ENCODE measurements at regions not wholly inside any gene's neighbourhood (a gene's known extent, or its start where the extent isn't known, plus 50 kb on each side); places are given as distances from the start of the nearest gene placed in this dataset.

DNA sequence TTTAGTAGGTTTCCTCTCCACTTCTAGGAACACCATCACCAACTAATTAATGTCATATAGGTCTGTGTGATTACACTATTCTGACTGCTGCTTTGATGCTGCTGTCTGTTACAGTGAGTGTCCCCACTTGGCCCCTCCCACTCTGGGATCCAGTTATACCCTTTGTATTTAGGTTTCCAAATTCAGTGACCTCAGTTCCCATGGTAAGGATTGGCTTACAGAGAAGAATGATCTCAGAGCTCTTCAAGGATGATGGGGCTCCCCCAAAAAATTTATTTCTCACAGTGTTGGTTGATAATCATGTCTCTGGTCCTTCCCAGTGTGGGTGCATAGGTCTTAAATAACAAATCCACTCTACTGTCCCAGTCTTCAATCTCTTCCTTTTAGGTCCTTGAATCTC is 210.0 kb upstream of the MYL2 start:
- no peaks in the 10 kb centered on the region for H3K27me3 ChIP-seq (ENCODE audit: insufficient read depth, low read depth, low read length)
- no peaks in the 10 kb centered on the region for H3K79me2 ChIP-seq (replicated peaks; ENCODE audit: insufficient read depth, low read length)
- no peak overlapping the region for H2AFZ ChIP-seq (ENCODE audit: low read depth, low read length)
- TF ChIP-seq RAD21 (conservative IDR thresholded peaks at IDR 0.05) (no peak), EP300 (conservative IDR thresholded peaks at IDR 0.05; ENCODE audit: poor library complexity, severe bottlenecking) (no peak), REST (IDR thresholded peaks at IDR 0.05; ENCODE audit: borderline replicate concordance) (no peak), CTCF (IDR thresholded peaks at IDR 0.05; ENCODE audit: poor library complexity, severe bottlenecking) (no peak), EZH2 (IDR thresholded peaks at IDR 0.05; ENCODE audit: borderline replicate concordance, insufficient read depth, low read length, poor library complexity, severe bottlenecking) (no peak), TAF1 (IDR thresholded peaks at IDR 0.05; ENCODE audit: low read depth) (no peak), SMC3 (conservative IDR thresholded peaks at IDR 0.05; ENCODE audit: poor library complexity) (no peak), MXI1 (conservative IDR thresholded peaks at IDR 0.05; ENCODE audit: poor library complexity, severe bottlenecking) (no peak), POLR2AphosphoS5 (IDR thresholded peaks at IDR 0.05) (no peak)
- no peaks in the 10 kb centered on the region for H3F3A ChIP-seq (ENCODE audit: insufficient read depth, low read length, poor library complexity, severe bottlenecking)
- H3K9me3 ChIP-seq (ENCODE audit: low read length): peaks cover 1% of the 10 kb centered on the region
- no peaks in the 10 kb centered on the region for H3K9me2 ChIP-seq (ENCODE audit: insufficient read depth, low read length)
- H3K27ac ChIP-seq (ENCODE audit: low read length): no peak overlapping the region
- H3K36me3 ChIP-seq (ENCODE audit: insufficient read depth, low read length): no peaks in the 10 kb centered on the region
- H3K4me3 ChIP-seq (ENCODE audit: low read length): no peak overlapping the region
- H4K20me1 ChIP-seq (ENCODE audit: insufficient read depth): no peaks in the 10 kb centered on the region
- no peak overlapping the region for H3K4me2 ChIP-seq (ENCODE audit: low read length)
- H3K9ac ChIP-seq (ENCODE audit: low read length): no peak overlapping the region

GRCh38 chr12:111129149-111129767 is 208.9 kb upstream of the MYL2 start:
- H3F3A ChIP-seq (ENCODE audit: insufficient read depth, low read length, poor library complexity, severe bottlenecking): no peaks in the 10 kb centered on the region
- no peaks in the 10 kb centered on the region for H3K27me3 ChIP-seq (ENCODE audit: insufficient read depth, low read depth, low read length)
- H3K27ac ChIP-seq (ENCODE audit: low read length): no peak overlapping the region
- H3K9me3 ChIP-seq (ENCODE audit: low read length): no peaks in the 10 kb centered on the region
- no peaks in the 10 kb centered on the region for H4K20me1 ChIP-seq (ENCODE audit: insufficient read depth)
- no peaks in the 10 kb centered on the region for H3K36me3 ChIP-seq (ENCODE audit: insufficient read depth, low read length)
- H3K4me2 ChIP-seq (ENCODE audit: low read length): no peak overlapping the region
- H3K79me2 ChIP-seq (replicated peaks; ENCODE audit: insufficient read depth, low read length): no peaks in the 10 kb centered on the region
- no peaks in the 10 kb centered on the region for H3K9me2 ChIP-seq (ENCODE audit: insufficient read depth, low read length)
- no peak for TF ChIP-seq SMC3 (conservative IDR thresholded peaks at IDR 0.05; ENCODE audit: poor library complexity)
- no peak for TF ChIP-seq TAF1 (IDR thresholded peaks at IDR 0.05; ENCODE audit: low read depth)
- no peak for TF ChIP-seq MXI1 (conservative IDR thresholded peaks at IDR 0.05; ENCODE audit: poor library complexity, severe bottlenecking)
- no peak for TF ChIP-seq REST (IDR thresholded peaks at IDR 0.05; ENCODE audit: borderline replicate concordance)
- no peak for TF ChIP-seq POLR2AphosphoS5 (IDR thresholded peaks at IDR 0.05)
- no peak for TF ChIP-seq EZH2 (IDR thresholded peaks at IDR 0.05; ENCODE audit: borderline replicate concordance, insufficient read depth, low read length, poor library complexity, severe bottlenecking)
- TF ChIP-seq RAD21 (conservative IDR thresholded peaks at IDR 0.05): no peak
- TF ChIP-seq CTCF (IDR thresholded peaks at IDR 0.05; ENCODE audit: poor library complexity, severe bottlenecking): no peak
- TF ChIP-seq EP300 (conservative IDR thresholded peaks at IDR 0.05; ENCODE audit: poor library complexity, severe bottlenecking): no peak
- H2AFZ ChIP-seq (ENCODE audit: low read depth, low read length): no peak overlapping the region
- no peak overlapping the region for H3K9ac ChIP-seq (ENCODE audit: low read length)
- H3K4me3 ChIP-seq (ENCODE audit: low read length): no peak overlapping the region
